HepG2 (cell line): ENCODE measurements at regions not wholly inside any gene's neighbourhood (a gene's known extent, or its start where the extent isn't known, plus 50 kb on each side); places are given as distances from the start of the nearest gene placed in this dataset.

Experiments
- ATAC-seq: fragments of 200-7000 bp; cut with Tn5 transposase; 3 replicates; pipeline ENCODE4 v1.9.1; 2020; ENCODE audit warnings: mild to moderate bottlenecking, moderate library complexity
- BruUV-seq: library from RNA; stranded (reverse); fragments of 400-500 nt; replicated peaks from 2 replicates; lab custom pipeline; 2021; lab: Mats Ljungman, UMichigan
- CTCF ChIA-PET: fragments of 300-600 bp; formaldehyde crosslinking; extraction: SDS; loops from one replicate; lab custom pipeline; 2021; ENCODE audit warnings: low total read pairs, inconsistent platforms, low intra/inter-chr PET ratio; lab: Yijun Ruan, JAX
- POLR2A ChIA-PET: fragments of 350-600 bp; sonication (Branson Sonifier 250); formaldehyde crosslinking; loops from one replicate; lab custom pipeline; 2020; ENCODE audit warnings: antibody characterized with exemption, inconsistent platforms; lab: Yijun Ruan, JAX
- DNase-seq: peaks from one replicate; pipeline ENCODE4 v3.0.0-alpha.2; 2015; ENCODE audit warnings: low spot score
- FAIRE-seq: peaks from 3 replicates; lab custom pipeline; 2011; peaks lifted over from hg19 to GRCh38; lab: Jason Lieb, UNC
- H2AFZ ChIP-seq: one replicate; pipeline ENCODE4 v1.6.1; 2011; ENCODE audit warnings: low read length, inconsistent platforms
- H3K27ac ChIP-seq: fragments of 300-600 bp; 3 replicates; pipeline ENCODE4 v1.8.0; 2011; ENCODE audit warnings: mixed run types, mild to moderate bottlenecking, mixed read lengths, low read length, inconsistent platforms; ENCODE audit not compliant: insufficient read depth; ENCODE audit errors: extremely low read length
- H3K27me3 ChIP-seq, 2 experiments: fragments of 200-600 bp in 1 of 2; 2 replicates in 1 of 2; 3 replicates in 1 of 2; pipeline versions ENCODE4 v1.6.0 to v1.8.0; 2011; ENCODE audit warnings: low read length in 2 of 2, mild to moderate bottlenecking in 2 of 2, moderate library complexity in 2 of 2, inconsistent platforms in 1 of 2; ENCODE audit not compliant: insufficient read depth in 2 of 2, control insufficient read depth in 1 of 2
- H3K36me3 ChIP-seq, 2 experiments: fragments of 200-600 bp in 1 of 2; replicated peaks in 1 of 2; 2 replicates in 1 of 2; 3 replicates in 1 of 2; pipeline versions ENCODE4 v1.5.1 to v1.8.0; 2011; ENCODE audit warnings: low read length in 2 of 2, inconsistent platforms in 1 of 2; ENCODE audit not compliant: insufficient read depth in 2 of 2, control insufficient read depth in 1 of 2
- H3K4me1 ChIP-seq: 2 replicates; pipeline ENCODE4 v1.5.1; 2012; ENCODE audit warnings: low read length, inconsistent platforms; ENCODE audit not compliant: insufficient read depth
- H3K4me2 ChIP-seq: 2 replicates; pipeline ENCODE4 v1.6.0; 2011; ENCODE audit warnings: low read depth, low read length, inconsistent platforms
- H3K4me3 ChIP-seq, 3 experiments: fragments of 200-600 bp in 1 of 3; sonication (generic), shearing (Covaris generic) in 1 of 3; replicated peaks in 1 of 3; 2 replicates each; pipeline ENCODE4 v1.5.1; 2011 to 2016; ENCODE audit warnings: low read length in 3 of 3, inconsistent platforms in 2 of 3, low read depth in 2 of 3, mild to moderate bottlenecking in 2 of 3, control low read depth in 1 of 3, mixed read lengths in 1 of 3; ENCODE audit not compliant: insufficient read depth in 1 of 3
- H3K79me2 ChIP-seq: one replicate; pipeline ENCODE4 v1.6.1; 2011; ENCODE audit warnings: low read length, inconsistent platforms; ENCODE audit not compliant: insufficient read depth
- H3K9ac ChIP-seq: 2 replicates; pipeline ENCODE4 v1.6.0; 2011; ENCODE audit warnings: mild to moderate bottlenecking, low read depth, low read length, inconsistent platforms; ENCODE audit not compliant: insufficient read depth
- H3K9me3 ChIP-seq: 2 replicates; pipeline ENCODE4 v1.5.1; 2012; ENCODE audit warnings: mild to moderate bottlenecking, low read length
- H4K20me1 ChIP-seq: 2 replicates; pipeline ENCODE4 v1.6.0; 2011; ENCODE audit warnings: inconsistent platforms, mild to moderate bottlenecking, low read length, moderate library complexity; ENCODE audit not compliant: insufficient read depth
- ATM ChIP-seq: fragments of 450-650 bp; IDR thresholded peaks from 2 replicates; pipeline ENCODE4 v1.7.1; 2017; ENCODE audit warnings: mild to moderate bottlenecking, borderline replicate concordance
- HDAC6 ChIP-seq: fragments of 200-600 bp; sonication (generic); IDR thresholded peaks from 2 replicates; pipeline ENCODE4 v1.7.0; 2017; ENCODE audit warnings: mild to moderate bottlenecking, antibody characterized with exemption, low read length, low read depth
- HHEX ChIP-seq: IDR thresholded peaks from 2 replicates; pipeline ENCODE4 v1.6.1; 2016; ENCODE audit warnings: control low read depth
- IKZF1 ChIP-seq: fragments of 450-650 bp; IDR thresholded peaks from 2 replicates; pipeline ENCODE4 v1.7.1; 2016
- RFX1 ChIP-seq: fragments of 450-650 bp; IDR thresholded peaks from 2 replicates; pipeline ENCODE4 v1.6.1; 2017
- ZBTB21 ChIP-seq: sonication (generic); formaldehyde crosslinking; IDR thresholded peaks from 2 replicates; pipeline ENCODE4 v1.4.0; 2020; ENCODE audit warnings: missing genetic modification reagents
- ZMYM4 ChIP-seq: sonication (generic); formaldehyde crosslinking; IDR thresholded peaks from 2 replicates; pipeline ENCODE4 v1.8.1; 2023; ENCODE audit warnings: mild to moderate bottlenecking, missing genetic modification reagents
- ZNF674 ChIP-seq: sonication (generic); formaldehyde crosslinking; IDR thresholded peaks from 2 replicates; pipeline ENCODE4 v1.5.0; 2020; ENCODE audit warnings: low read depth, mild to moderate bottlenecking, missing genetic modification reagents
- WGBS: methylation state at CpG from one replicate; pipeline ENCODE4 v1.1.6; 2017; ENCODE audit warnings: low lambda C conversion rate; 5-methylcytosine and 5-hydroxymethylcytosine counted together
- in situ Hi-C: cut with HindIII; loops from 2 replicates; pipeline ENCODE4 v1.10.0; 2017; ENCODE audit warnings: low pct_unique_long_range_greater_than_20kb; ENCODE audit not compliant: extremely low pct_ligation_motif_present
- intact Hi-C: fragments of 100-400 bp; cut with micrococcal nuclease; formaldehyde crosslinking; loops from one replicate; pipeline ENCODE4 v1.10.0; 2022; ENCODE audit not compliant: unreplicated experiment
- TF ChIP-seq, protein P1 (sequence below): sonication (generic); formaldehyde crosslinking; IDR thresholded peaks from 2 replicates; pipeline ENCODE4 v1.4.0; 2020; ENCODE audit warnings: mild to moderate bottlenecking, missing genetic modification reagents
- TF ChIP-seq, protein P2 (sequence below): sonication (generic); formaldehyde crosslinking; IDR thresholded peaks from 2 replicates; pipeline ENCODE4 v1.4.0; 2020; ENCODE audit warnings: missing genetic modification reagents, borderline replicate concordance
- TF ChIP-seq, protein P3 (sequence below): sonication (generic); formaldehyde crosslinking; IDR thresholded peaks from 2 replicates; pipeline ENCODE4 v1.5.1; 2020; ENCODE audit warnings: missing genetic modification reagents, mild to moderate bottlenecking, borderline replicate concordance

DNA sequence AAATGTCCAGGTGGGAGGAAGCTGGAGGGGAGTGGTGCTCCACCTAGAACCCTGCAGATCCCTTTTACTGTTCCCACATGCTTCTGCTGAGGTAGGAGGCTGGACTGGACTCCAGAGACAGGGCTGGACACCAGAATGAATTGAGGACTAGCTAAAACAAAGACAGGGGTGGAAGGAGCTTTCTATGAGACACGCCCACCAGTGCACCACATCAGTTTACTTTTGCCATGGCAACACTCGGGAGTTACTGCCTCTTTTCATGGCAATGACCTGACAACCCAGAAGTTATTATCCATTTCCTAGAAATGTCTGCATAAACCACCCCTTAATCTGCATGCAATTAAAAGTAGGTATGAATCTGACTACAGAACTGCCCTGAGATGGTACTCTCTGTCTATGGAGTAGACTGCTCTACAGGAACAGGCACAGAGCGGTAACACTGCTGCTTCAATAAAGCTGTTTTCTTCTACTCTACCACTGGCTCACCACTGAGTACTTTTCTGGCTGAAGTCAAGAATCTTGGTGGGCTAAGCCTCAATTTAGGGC, 211.7 kb downstream of the TFAP2C start:
- intact Hi-C loops (no loop called here), in situ Hi-C loops (no loop called here)
- Histone ChIP-seq H3K36me3 (no peaks in the 10 kb centered on the region), H3K9me3 (no peaks in the 10 kb centered on the region), H4K20me1 (no peaks in the 10 kb centered on the region), H3K9ac (no peak overlapping the region), H3K4me2 (no peak overlapping the region), H3K4me1 (no peaks in the 10 kb centered on the region), H3K79me2 (no peaks in the 10 kb centered on the region), H3K27ac (no peak overlapping the region), H3K27me3 (peaks cover 0 to 7% of the 10 kb centered on the region in 2 experiments; a peak in 2 of 5 replicates), H3K4me3 (no peak overlapping the region), H2AFZ (no peak overlapping the region)
- TF ChIP-seq, protein P1, sequence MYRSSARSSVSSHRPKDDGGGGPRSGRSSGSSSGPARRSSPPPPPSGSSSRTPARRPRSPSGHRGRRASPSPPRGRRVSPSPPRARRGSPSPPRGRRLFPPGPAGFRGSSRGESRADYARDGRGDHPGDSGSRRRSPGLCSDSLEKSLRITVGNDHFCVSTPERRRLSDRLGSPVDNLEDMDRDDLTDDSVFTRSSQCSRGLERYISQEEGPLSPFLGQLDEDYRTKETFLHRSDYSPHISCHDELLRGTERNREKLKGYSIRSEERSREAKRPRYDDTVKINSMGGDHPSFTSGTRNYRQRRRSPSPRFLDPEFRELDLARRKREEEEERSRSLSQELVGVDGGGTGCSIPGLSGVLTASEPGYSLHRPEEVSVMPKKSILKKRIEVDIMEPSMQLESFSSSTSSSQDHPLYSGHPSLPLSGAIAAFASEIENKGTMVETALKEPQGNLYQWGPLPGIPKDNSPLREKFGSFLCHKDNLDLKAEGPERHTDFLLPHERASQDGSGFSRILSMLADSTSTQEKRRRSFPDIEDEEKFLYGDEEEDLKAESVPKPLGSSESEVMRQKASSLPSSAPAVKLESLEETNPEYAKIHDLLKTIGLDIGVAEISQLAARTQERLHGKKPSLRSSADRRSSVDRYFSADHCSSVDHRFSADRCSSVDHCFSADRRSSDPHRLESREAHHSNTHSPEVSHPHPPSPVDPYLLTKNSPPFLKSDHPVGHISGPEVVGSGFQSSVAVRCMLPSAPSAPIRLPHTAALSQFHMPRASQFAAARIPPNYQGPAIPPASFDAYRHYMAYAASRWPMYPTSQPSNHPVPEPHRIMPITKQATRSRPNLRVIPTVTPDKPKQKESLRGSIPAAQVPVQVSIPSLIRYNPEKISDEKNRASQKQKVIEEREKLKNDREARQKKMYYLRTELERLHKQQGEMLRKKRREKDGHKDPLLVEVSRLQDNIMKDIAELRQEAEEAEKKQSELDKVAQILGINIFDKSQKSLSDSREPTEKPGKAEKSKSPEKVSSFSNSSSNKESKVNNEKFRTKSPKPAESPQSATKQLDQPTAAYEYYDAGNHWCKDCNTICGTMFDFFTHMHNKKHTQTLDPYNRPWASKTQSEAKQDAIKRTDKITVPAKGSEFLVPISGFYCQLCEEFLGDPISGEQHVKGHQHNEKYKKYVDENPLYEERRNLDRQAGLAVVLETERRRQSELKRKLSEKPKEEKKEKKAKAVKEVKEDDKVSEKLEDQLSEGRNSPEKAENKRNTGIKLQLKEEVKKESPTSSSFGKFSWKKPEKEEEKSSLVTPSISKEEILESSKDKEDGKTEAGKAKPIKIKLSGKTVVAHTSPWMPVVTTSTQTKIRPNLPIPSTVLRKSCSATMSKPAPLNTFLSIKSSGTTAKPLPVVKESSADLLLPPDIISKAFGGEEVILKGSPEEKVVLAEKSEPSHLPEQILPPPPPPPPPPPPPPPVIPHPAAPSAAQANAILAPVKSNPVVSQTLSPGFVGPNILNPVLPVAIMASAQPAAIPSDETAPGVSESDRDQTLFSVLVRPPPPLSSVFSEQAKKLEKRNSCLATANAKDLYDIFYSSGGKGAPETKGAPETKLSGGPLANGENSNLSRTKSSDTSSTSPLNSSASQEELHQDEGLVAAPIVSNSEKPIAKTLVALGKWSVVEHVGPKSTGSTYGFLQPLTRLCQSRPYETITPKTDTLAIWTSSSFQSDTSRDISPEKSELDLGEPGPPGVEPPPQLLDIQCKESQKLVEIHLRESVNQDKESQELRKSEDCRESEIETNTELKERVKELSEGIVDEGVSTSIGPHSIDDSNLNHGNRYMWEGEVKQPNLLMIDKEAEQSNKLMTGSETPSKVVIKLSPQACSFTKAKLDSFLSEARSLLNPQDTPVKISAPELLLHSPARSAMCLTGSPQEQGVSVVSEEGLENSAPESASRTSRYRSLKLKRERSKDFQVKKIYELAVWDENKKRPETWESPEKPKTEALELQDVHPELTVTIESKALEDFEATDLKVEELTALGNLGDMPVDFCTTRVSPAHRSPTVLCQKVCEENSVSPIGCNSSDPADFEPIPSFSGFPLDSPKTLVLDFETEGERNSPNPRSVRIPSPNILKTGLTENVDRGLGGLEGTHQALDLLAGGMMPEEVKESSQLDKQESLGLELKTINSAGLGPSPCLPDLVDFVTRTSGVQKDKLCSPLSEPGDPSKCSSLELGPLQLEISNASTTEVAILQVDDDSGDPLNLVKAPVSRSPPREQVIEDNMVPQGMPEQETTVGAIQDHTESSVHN (CRISPR knock-in tag), result no peak
- TF ChIP-seq ZMYM4 (CRISPR knock-in tag) (no peak), ZBTB21 (CRISPR knock-in tag) (no peak), ATM (no peak), HHEX (CRISPR knock-in tag) (no peak), ZNF674 (no peak), RFX1 (no peak), HDAC6 (no peak), IKZF1 (no peak)
- TF ChIP-seq, protein P2, sequence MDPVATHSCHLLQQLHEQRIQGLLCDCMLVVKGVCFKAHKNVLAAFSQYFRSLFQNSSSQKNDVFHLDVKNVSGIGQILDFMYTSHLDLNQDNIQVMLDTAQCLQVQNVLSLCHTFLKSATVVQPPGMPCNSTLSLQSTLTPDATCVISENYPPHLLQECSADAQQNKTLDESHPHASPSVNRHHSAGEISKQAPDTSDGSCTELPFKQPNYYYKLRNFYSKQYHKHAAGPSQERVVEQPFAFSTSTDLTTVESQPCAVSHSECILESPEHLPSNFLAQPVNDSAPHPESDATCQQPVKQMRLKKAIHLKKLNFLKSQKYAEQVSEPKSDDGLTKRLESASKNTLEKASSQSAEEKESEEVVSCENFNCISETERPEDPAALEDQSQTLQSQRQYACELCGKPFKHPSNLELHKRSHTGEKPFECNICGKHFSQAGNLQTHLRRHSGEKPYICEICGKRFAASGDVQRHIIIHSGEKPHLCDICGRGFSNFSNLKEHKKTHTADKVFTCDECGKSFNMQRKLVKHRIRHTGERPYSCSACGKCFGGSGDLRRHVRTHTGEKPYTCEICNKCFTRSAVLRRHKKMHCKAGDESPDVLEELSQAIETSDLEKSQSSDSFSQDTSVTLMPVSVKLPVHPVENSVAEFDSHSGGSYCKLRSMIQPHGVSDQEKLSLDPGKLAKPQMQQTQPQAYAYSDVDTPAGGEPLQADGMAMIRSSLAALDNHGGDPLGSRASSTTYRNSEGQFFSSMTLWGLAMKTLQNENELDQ (CRISPR knock-in tag), result no peak
- TF ChIP-seq, protein P3, sequence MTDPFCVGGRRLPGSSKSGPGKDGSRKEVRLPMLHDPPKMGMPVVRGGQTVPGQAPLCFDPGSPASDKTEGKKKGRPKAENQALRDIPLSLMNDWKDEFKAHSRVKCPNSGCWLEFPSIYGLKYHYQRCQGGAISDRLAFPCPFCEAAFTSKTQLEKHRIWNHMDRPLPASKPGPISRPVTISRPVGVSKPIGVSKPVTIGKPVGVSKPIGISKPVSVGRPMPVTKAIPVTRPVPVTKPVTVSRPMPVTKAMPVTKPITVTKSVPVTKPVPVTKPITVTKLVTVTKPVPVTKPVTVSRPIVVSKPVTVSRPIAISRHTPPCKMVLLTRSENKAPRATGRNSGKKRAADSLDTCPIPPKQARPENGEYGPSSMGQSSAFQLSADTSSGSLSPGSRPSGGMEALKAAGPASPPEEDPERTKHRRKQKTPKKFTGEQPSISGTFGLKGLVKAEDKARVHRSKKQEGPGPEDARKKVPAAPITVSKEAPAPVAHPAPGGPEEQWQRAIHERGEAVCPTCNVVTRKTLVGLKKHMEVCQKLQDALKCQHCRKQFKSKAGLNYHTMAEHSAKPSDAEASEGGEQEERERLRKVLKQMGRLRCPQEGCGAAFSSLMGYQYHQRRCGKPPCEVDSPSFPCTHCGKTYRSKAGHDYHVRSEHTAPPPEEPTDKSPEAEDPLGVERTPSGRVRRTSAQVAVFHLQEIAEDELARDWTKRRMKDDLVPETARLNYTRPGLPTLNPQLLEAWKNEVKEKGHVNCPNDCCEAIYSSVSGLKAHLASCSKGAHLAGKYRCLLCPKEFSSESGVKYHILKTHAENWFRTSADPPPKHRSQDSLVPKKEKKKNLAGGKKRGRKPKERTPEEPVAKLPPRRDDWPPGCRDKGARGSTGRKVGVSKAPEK (CRISPR knock-in tag), result no peak
- FAIRE-seq (no peak), ATAC-seq (no peak), DNase-seq (no peak)
- ChIA-PET CTCF (no interaction called here), POLR2A (no interaction called here)
- WGBS, result 27% methylated on average over 3 of the region's 3 CpGs
- no TSS peak for BruUV-seq
